MM.1S (cell line): ENCODE measurements at regions not wholly inside any gene's neighbourhood (a gene's known extent, or its start where the extent isn't known, plus 50 kb on each side); places are given as distances from the start of the nearest gene placed in this dataset.

Source experiments
- DNase-seq: peaks from one replicate; pipeline ENCODE4 v3.0.0-alpha.2; 2015
- H2AFZ ChIP-seq: fragments of 300-600 bp; sonication (generic); 2 replicates; pipeline ENCODE4 v1.6.0; 2016; ENCODE audit warnings: antibody characterized with exemption, low read length
- H3F3A ChIP-seq: fragments of 300-600 bp; sonication (generic); 2 replicates; pipeline ENCODE4 v1.6.1; 2016; ENCODE audit warnings: mild to moderate bottlenecking, antibody characterized with exemption, low read length, moderate library complexity, mixed read lengths; ENCODE audit not compliant: insufficient read depth
- H3K27ac ChIP-seq: fragments of 300-600 bp; sonication (generic); 2 replicates; pipeline ENCODE4 v1.5.1; 2016; ENCODE audit warnings: mild to moderate bottlenecking, low read length
- H3K27me3 ChIP-seq: fragments of 300-600 bp; sonication (generic); replicated peaks from 2 replicates; pipeline ENCODE4 v1.6.0; 2016; ENCODE audit warnings: low read length; ENCODE audit not compliant: insufficient read depth
- H3K36me3 ChIP-seq: fragments of 300-600 bp; sonication (generic); replicated peaks from 2 replicates; pipeline ENCODE4 v1.6.1; 2016; ENCODE audit warnings: mild to moderate bottlenecking, low read length, mixed read lengths; ENCODE audit not compliant: insufficient read depth
- H3K4me1 ChIP-seq: fragments of 300-600 bp; sonication (generic); 2 replicates; pipeline ENCODE4 v1.6.1; 2016; ENCODE audit warnings: low read length, mixed read lengths
- H3K4me2 ChIP-seq: fragments of 300-600 bp; sonication (generic); 2 replicates; pipeline ENCODE4 v1.6.0; 2016; ENCODE audit warnings: low read depth, low read length
- H3K4me3 ChIP-seq: fragments of 300-600 bp; sonication (generic); 2 replicates; pipeline ENCODE4 v1.5.1; 2016; ENCODE audit warnings: low read length, mixed read lengths
- H3K79me2 ChIP-seq: fragments of 300-600 bp; sonication (generic); 2 replicates; pipeline ENCODE4 v1.6.1; 2016; ENCODE audit warnings: mixed run types, low read length, mixed read lengths
- H3K9ac ChIP-seq: fragments of 300-600 bp; sonication (generic); 2 replicates; pipeline ENCODE4 v1.6.1; 2016; ENCODE audit warnings: low read length, mixed read lengths
- H3K9me2 ChIP-seq: fragments of 300-600 bp; sonication (generic); replicated peaks from 2 replicates; pipeline ENCODE4 v1.6.1; 2016; ENCODE audit warnings: mild to moderate bottlenecking, low read length, mixed read lengths; ENCODE audit not compliant: insufficient read depth
- H3K9me3 ChIP-seq: fragments of 300-600 bp; sonication (generic); replicated peaks from 2 replicates; pipeline ENCODE4 v1.6.1; 2016; ENCODE audit warnings: mild to moderate bottlenecking, low read length, mixed read lengths; ENCODE audit not compliant: insufficient read depth
- H4K20me1 ChIP-seq: fragments of 300-600 bp; sonication (generic); 2 replicates; pipeline ENCODE4 v1.6.1; 2016; ENCODE audit warnings: mild to moderate bottlenecking, low read length, moderate library complexity, mixed read lengths; ENCODE audit not compliant: insufficient read depth
- EZH2 ChIP-seq: fragments of 300-600 bp; sonication (generic); optimal IDR thresholded peaks from 2 replicates; pipeline ENCODE3; 2017; ENCODE audit warnings: low read depth, mild to moderate bottlenecking, antibody characterized with exemption, low read length, mixed read lengths
- EZH2phosphoT487 ChIP-seq: fragments of 300-600 bp; sonication (generic); IDR thresholded peaks from 2 replicates; pipeline ENCODE4 v1.6.1; 2018; ENCODE audit warnings: antibody characterized with exemption, low read length
- TF ChIP-seq, protein P1 (sequence below): fragments of 300-600 bp; sonication (generic); IDR thresholded peaks from 2 replicates; pipeline ENCODE4 v1.5.1; 2016; ENCODE audit warnings: antibody characterized with exemption, low read length, mixed read lengths

DNA sequence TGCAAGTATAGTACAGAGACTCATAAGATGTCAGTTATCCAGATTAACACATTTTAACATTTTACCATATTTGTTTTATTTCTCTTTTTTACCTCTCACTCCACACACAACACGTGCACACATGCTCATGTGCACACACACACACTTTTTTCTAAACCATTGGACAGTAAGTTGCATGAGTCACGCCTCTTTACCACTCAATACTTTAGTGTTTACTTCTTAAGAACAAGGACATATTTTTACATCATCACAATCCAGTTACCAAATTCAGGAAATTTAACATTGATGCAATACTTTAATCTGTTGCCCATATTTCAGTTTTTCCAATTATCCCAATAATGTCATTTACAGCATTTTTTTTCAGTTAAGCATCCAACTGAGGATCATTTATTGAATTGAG is 109.0 kb downstream of the RIN2 start:
- TF ChIP-seq, protein P1, sequence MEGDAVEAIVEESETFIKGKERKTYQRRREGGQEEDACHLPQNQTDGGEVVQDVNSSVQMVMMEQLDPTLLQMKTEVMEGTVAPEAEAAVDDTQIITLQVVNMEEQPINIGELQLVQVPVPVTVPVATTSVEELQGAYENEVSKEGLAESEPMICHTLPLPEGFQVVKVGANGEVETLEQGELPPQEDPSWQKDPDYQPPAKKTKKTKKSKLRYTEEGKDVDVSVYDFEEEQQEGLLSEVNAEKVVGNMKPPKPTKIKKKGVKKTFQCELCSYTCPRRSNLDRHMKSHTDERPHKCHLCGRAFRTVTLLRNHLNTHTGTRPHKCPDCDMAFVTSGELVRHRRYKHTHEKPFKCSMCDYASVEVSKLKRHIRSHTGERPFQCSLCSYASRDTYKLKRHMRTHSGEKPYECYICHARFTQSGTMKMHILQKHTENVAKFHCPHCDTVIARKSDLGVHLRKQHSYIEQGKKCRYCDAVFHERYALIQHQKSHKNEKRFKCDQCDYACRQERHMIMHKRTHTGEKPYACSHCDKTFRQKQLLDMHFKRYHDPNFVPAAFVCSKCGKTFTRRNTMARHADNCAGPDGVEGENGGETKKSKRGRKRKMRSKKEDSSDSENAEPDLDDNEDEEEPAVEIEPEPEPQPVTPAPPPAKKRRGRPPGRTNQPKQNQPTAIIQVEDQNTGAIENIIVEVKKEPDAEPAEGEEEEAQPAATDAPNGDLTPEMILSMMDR, result no peak
- no peak for TF ChIP-seq EZH2
- TF ChIP-seq EZH2phosphoT487, result no peak
- Histone ChIP-seq H3K9me3 (no peaks in the 10 kb centered on the region), H4K20me1 (no peaks in the 10 kb centered on the region), H2AFZ (no peak overlapping the region), H3K27ac (no peak overlapping the region), H3K4me3 (no peak overlapping the region), H3K4me1 (no peaks in the 10 kb centered on the region), H3K9me2 (no peaks in the 10 kb centered on the region), H3K27me3 (no peaks in the 10 kb centered on the region), H3F3A (no peaks in the 10 kb centered on the region), H3K36me3 (no peaks in the 10 kb centered on the region), H3K4me2 (no peak overlapping the region), H3K9ac (no peak overlapping the region), H3K79me2 (no peaks in the 10 kb centered on the region)
- DNase-seq, result no peak

DNA sequence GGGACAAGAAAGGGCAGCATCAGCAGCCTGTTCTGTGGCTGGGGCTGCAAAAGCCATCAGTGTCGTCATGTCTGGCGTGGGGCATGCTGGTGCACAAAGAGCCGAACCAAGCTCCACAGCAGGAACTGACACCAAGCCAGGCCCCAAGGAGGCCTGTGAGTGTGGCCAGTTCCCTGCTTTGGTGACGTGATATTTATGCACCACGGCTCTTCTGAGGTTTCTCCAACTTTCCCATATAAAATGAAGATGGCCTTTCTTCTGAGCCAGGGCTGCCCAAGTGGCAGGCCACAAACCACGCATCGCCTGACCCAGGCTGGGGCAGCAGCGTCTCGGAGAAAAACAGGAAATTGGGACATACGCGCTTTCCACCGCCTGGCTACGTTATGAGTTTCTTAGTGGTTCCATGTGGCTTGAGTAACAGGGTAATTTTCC is 109.9 kb downstream of the RIN2 start:
- Histone ChIP-seq H4K20me1 (no peaks in the 10 kb centered on the region), H3K36me3 (no peaks in the 10 kb centered on the region), H3K27me3 (no peaks in the 10 kb centered on the region), H3K9me3 (no peaks in the 10 kb centered on the region), H3K9me2 (no peaks in the 10 kb centered on the region), H3K4me2 (no peak overlapping the region), H3K4me3 (no peak overlapping the region), H3K27ac (no peak overlapping the region), H3F3A (no peaks in the 10 kb centered on the region), H3K9ac (no peak overlapping the region), H3K4me1 (no peaks in the 10 kb centered on the region), H3K79me2 (no peaks in the 10 kb centered on the region), H2AFZ (no peak overlapping the region)
- TF ChIP-seq, protein P1, result no peak
- TF ChIP-seq EZH2phosphoT487 (no peak), EZH2 (no peak)
- DNase-seq, result no peak

DNA sequence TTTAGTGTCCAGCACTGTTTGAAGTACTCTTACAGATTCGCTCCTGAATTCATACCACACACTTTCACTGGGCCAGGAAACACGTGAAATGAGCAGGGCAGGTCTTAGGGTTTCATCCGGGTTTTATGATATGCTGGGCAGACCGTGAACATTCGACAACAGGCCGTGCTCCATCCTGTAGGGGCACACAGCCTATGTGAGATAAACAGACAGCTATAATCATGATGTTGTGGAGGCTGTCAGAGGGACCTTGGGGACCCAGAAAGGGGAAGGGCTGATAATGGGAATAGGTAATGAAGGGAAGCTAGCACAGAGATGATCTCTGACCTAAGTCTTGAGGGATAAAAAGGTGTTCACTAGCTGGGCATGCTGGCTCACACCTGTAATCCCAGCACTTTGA is 110.4 kb downstream of the RIN2 start:
- no peaks in the 10 kb centered on the region for H3K4me1 ChIP-seq
- no peak for DNase-seq
- no peak for TF ChIP-seq EZH2
- TF ChIP-seq EZH2phosphoT487, result no peak
- TF ChIP-seq, protein P1, result no peak
- H3K4me2 ChIP-seq, result no peak overlapping the region
- H3K27me3 ChIP-seq, result no peaks in the 10 kb centered on the region
- H3F3A ChIP-seq, result no peaks in the 10 kb centered on the region
- H3K9me3 ChIP-seq, result no peaks in the 10 kb centered on the region
- no peak overlapping the region for H3K4me3 ChIP-seq
- H3K79me2 ChIP-seq, result no peaks in the 10 kb centered on the region
- H3K27ac ChIP-seq, result no peak overlapping the region
- H3K9ac ChIP-seq, result no peak overlapping the region
- no peaks in the 10 kb centered on the region for H3K9me2 ChIP-seq
- no peak overlapping the region for H2AFZ ChIP-seq
- H4K20me1 ChIP-seq, result no peaks in the 10 kb centered on the region
- H3K36me3 ChIP-seq, result no peaks in the 10 kb centered on the region
